ENCODE measurements at regions not wholly inside any gene's neighbourhood (a gene's known extent, or its start where the extent isn't known, plus 50 kb on each side); places are given as distances from the start of the nearest gene placed in this dataset.

DNA sequence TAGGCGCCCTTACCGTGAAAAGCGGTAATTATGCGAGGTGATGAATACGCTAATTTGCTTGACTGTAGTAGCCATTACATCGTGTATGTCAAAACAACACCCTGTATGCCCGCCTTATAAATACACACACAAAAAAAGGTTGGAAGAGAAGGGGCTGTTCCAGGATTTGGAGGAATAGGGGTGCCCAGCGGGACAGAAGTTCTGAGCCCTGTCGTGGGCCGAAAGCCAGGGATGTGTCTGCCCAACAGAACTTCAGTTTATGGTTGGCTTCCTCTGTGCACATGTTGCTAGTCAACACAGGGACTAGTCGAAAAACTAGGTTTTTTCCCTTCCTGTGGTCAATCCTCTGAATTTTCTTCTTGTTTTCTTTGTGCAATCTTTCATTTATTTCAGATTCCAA is 182.5 kb downstream of the ACKR3 start:
- no peak for DNase-seq
- no peak for TF ChIP-seq POLR2A (IDR thresholded peaks at IDR 0.05; ENCODE audit: low read length)
- TF ChIP-seq GATA1 (IDR thresholded peaks at IDR 0.05; ENCODE audit: low read depth, low read length) = no peak

DNA sequence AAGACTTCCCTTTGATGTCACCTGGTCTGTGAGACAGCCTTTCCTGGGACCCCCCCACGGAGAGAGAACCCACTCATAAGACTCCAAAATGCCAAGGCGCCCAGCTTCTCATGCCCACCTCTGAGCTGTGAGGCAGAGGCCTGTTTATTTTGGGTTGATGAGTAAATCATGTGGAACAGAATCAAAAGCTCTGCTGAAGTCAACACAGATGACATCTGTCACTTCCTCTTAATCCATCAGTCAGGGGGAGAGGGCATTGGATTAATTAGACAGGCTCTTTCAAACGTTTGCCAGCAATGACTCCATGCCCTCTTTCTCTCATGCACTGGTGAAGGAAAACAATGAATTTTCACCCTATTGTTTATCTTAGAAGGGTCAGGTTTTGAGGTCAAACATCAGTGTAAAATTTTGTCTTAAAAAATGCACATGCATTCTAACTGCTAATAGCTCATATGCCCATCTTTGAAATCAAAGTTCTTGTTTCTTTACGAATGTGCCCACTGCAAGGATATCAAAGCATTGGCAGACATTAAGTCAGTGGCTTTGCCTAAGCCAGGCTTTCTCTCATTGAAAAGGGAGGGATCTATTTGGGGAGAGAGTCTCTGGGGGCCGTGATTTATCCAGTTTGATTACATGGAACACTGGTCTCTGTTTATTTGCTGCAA is 184.1 kb downstream of the ACKR3 start:
- no peak for DNase-seq
- TF ChIP-seq POLR2A (IDR thresholded peaks at IDR 0.05; ENCODE audit: low read length) (no peak), GATA1 (IDR thresholded peaks at IDR 0.05; ENCODE audit: low read depth, low read length) (no peak)

DNA sequence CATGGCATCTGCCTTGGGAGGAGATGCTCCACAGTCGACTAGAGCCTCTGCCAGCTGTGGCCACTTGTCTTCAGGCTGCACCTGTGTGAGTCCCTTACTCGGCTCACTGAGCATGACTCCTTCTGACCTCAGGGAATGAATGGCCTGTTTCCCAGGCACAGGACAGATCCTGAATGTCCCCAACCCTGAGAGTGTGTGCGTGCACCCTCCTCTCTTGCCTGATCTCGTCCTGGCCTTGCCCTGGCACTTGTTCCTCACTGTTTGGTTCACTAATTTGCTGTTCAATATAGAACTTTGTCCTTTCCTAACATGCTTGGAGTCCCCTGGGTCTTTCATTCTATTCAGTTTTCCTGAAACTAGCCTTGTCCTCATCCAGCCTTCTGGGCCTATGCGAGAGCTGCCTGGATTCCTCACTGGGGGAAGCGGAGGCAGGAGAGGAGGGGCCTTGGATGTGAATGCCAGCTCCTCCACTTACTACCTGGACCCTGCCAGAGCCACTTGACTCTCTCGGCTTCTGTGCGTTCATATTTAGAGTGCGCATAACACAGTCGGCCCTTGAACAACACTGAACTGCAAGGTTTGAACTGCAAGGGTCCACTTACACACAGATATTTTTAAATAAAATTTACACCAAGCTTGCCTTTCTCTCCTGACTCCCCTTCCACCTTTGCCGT is 184.8 kb downstream of the ACKR3 start:
- TF ChIP-seq GATA1 (IDR thresholded peaks at IDR 0.05; ENCODE audit: low read depth, low read length) (no peak), POLR2A (IDR thresholded peaks at IDR 0.05; ENCODE audit: low read length) (no peak)
- no peak for DNase-seq

DNA sequence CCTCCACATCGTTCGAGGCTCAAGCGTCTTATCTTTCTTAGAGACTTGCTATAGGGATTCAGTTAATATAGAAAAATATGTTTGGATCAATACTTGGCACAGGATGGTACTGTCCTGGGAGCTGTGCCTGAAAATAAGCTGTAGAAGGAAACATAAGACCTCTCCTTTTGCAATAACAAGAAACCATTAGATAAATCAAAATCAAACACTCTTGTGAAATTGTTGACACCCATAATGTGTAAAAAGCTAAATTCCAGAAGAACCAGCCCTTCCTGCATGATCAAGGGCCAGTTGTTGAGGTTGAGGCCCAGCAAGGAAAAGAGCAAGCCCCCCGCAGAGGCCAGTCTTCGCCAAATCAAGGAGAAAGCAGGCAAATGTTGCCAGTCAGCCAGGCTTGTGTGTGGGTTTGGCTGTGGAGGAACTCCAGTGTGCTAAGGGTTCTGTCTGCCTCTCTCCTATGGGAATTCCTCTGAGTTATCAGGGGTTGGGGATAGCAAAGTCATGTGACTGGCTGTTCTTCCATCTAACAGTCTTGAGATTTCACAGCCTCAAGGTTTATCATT is 185.7 kb downstream of the ACKR3 start:
- no peak for TF ChIP-seq POLR2A (IDR thresholded peaks at IDR 0.05; ENCODE audit: low read length)
- no peak for TF ChIP-seq GATA1 (IDR thresholded peaks at IDR 0.05; ENCODE audit: low read depth, low read length)
- no peak for DNase-seq

DNA sequence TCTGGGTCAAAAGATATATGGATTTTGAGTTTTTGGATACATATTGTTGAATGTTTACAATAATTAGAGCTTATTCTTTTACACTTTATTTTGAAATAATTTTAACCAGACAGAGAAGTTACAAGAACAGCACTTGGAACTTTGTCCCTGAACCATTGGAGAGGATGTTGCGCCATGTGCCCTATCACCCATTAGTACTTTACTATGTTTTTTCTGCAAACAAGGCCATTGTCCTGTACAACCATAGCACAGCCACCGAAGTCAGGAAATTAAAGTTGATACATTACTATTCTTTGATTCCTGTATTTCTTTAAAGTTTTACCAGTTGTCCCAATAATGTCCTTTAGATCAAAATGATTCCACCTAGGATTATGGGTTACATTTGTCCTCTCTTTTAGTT is 188.8 kb downstream of the ACKR3 start:
- no peak for DNase-seq
- TF ChIP-seq GATA1 (IDR thresholded peaks at IDR 0.05; ENCODE audit: low read depth, low read length) (no peak), POLR2A (IDR thresholded peaks at IDR 0.05; ENCODE audit: low read length) (no peak)

DNA sequence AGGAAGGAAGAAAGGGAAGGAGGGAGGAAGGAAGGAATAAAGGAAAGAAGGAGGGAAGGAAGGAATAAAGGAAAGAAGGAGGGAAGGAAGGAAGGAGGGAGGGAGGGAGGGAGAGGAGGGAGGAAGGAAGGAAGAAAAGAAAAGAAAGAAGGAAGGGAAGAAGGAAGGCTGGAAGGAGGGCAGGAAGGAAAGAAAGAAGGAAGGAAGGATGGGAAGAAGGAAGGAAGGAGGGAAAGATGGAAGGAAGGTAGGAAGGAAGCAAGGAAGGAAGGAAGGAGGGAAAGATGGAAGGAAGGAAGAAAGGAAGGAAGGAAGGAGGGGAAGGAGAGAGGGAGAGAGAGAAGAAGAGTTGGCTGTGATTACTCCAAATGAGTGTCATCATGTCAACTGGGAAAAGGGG is 190.6 kb downstream of the ACKR3 start:
- no peak for DNase-seq
- no peak for TF ChIP-seq POLR2A (IDR thresholded peaks at IDR 0.05; ENCODE audit: low read length)
- no peak for TF ChIP-seq GATA1 (IDR thresholded peaks at IDR 0.05; ENCODE audit: low read depth, low read length)

DNA sequence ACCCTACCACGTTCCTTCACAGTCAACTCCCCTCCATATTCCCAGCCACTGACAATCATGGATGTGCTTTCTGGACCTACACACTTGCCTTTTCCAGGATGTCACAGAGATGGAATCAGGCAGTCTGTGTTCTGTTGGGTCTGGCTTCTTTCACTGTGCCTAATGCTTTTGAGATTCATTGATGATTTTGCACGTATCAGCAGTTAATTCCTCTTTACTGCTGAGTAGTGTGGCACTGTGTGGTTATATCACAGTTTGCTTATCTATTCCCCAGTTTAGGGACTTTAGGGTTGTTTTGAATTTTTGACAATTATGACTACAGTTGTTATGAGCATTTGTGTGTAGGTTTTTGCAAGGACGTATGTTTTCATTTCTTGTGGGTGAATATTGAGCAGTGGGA is 191.7 kb downstream of the ACKR3 start:
- no peak for DNase-seq
- TF ChIP-seq POLR2A (IDR thresholded peaks at IDR 0.05; ENCODE audit: low read length) = no peak
- no peak for TF ChIP-seq GATA1 (IDR thresholded peaks at IDR 0.05; ENCODE audit: low read depth, low read length)

DNA sequence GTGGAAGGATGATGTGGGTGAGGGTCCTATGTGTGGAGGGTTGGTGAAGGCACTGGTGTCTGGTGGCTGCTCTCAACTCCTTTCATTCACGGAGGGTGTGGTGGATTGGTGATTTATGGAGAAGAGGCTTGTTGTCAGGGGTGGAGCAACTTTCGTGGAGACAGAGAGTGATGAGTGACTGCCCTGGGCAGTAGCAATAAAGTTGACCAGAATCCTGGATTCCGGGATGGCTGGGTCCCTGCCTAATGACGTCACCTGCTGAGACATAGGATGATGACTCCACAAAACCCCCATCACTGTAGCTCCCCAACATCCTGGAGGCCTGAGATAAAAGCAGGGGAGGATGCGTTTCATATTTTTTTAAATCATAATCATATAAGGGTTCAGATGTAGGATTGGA is 193.0 kb downstream of the ACKR3 start:
- TF ChIP-seq POLR2A (IDR thresholded peaks at IDR 0.05; ENCODE audit: low read length) (no peak), GATA1 (IDR thresholded peaks at IDR 0.05; ENCODE audit: low read depth, low read length) (no peak)

DNA sequence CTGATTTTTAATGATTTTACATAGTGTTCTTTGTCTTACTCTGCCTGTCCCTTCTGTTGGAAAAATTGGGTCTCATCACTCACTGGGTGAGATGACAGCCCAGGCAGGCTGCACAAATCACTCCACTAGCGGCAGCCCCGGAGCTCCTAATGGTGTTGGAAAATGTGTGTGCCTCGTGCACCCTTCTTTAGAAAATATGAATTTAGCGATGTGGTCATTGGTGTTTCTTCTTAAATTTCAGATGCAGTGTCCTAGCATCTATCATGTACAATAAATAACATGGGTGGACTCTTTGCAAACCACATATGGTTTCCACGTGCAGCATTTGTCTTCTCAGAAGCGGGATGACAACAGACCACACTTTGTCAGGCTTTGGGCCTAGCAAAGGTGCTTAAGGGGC is 194.2 kb downstream of the ACKR3 start:
- TF ChIP-seq GATA1 (IDR thresholded peaks at IDR 0.05; ENCODE audit: low read depth, low read length) (no peak), POLR2A (IDR thresholded peaks at IDR 0.05; ENCODE audit: low read length) (no peak)
- no peak for DNase-seq

More for the DNA sequence above, 193.0 kb downstream of the ACKR3 start:
- DNase-seq = no peak

DNA sequence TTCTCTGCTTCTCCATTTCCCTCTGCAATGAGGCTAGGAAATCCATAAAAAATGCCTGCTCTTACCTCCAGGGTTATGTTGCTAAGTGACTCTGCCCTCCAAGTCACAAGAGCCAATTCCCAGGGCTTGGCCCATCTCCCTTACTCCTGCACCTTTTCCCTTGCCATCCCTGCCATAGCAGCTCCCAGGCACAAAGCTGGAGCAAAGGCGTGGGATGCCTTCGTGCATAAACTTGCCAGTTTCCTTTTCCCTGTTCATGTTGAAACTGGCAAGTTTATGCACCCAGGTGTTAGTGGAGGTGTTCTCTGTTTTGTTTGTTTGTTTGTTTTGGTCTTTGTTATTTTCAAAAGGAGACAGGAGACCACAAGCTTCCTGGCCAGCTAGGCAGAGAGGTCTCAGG is 195.1 kb downstream of the ACKR3 start:
- TF ChIP-seq POLR2A (IDR thresholded peaks at IDR 0.05; ENCODE audit: low read length) = no peak
- TF ChIP-seq GATA1 (IDR thresholded peaks at IDR 0.05; ENCODE audit: low read depth, low read length) = no peak

DNA sequence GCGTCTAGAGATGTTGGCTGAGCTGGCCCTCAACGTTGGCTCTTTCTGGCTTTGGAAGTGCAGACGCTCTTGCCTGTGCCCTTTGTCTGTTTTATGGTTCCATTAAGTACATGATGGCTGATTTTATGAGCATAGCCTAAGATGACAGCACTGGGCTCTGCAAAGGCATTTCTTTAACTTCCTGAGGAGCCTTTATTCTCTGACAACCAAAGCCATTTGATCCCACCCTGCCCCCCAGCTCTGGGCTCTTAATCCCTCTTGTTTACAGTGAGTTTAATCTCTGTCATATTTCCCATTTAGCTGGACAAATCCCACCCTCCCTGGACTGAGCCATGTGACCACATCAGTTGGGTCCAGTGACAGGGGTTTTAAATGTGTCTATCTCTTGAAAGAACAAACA is 195.9 kb downstream of the ACKR3 start:
- no peak for TF ChIP-seq GATA1 (IDR thresholded peaks at IDR 0.05; ENCODE audit: low read depth, low read length)
- TF ChIP-seq POLR2A (IDR thresholded peaks at IDR 0.05; ENCODE audit: low read length) = no peak
- no peak for DNase-seq

More for the DNA sequence above, 195.1 kb downstream of the ACKR3 start:
- no peak for DNase-seq

DNA sequence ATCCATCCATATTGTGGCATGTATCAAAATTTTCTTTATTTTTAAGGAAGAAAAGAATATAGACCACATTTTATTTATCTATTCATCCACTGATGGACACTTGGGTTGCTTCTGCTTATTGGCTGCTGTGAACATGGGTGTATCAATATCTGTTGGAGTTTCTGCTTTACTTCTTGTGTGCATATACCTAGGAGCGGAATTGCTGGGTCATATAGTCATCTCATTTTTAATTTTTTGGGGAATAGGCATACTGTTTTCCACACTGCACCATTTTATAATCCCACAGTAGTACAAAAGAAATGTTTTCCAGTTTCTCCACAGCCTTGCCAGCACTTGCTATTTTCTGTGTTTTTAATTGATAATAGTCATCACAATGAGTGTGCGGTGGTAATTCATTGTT is 197.2 kb downstream of the ACKR3 start:
- no peak for TF ChIP-seq POLR2A (IDR thresholded peaks at IDR 0.05; ENCODE audit: low read length)
- TF ChIP-seq GATA1 (IDR thresholded peaks at IDR 0.05; ENCODE audit: low read depth, low read length) = no peak
- DNase-seq = no peak

DNA sequence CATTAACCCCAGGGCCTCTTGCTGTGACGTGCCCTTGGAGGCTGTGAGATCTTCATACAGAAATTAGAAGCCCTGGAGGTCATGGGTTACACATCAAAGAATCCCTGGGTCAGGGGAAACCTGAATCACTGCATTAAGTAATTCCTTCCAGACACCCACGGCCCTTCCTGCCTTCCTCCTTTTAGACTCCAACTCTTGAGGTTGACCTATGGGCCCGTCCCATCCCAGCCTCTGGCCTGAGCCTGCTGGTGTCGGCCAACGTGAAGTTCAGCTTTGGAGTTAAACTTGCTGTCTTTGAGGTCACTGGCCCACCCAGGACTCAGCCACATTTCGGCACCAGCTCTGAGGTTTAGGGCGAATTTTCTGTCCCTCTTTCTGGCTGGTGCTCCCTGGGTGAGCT is 198.3 kb downstream of the ACKR3 start:
- TF ChIP-seq POLR2A (IDR thresholded peaks at IDR 0.05; ENCODE audit: low read length) (no peak), GATA1 (IDR thresholded peaks at IDR 0.05; ENCODE audit: low read depth, low read length) (no peak)
- DNase-seq = no peak

DNA sequence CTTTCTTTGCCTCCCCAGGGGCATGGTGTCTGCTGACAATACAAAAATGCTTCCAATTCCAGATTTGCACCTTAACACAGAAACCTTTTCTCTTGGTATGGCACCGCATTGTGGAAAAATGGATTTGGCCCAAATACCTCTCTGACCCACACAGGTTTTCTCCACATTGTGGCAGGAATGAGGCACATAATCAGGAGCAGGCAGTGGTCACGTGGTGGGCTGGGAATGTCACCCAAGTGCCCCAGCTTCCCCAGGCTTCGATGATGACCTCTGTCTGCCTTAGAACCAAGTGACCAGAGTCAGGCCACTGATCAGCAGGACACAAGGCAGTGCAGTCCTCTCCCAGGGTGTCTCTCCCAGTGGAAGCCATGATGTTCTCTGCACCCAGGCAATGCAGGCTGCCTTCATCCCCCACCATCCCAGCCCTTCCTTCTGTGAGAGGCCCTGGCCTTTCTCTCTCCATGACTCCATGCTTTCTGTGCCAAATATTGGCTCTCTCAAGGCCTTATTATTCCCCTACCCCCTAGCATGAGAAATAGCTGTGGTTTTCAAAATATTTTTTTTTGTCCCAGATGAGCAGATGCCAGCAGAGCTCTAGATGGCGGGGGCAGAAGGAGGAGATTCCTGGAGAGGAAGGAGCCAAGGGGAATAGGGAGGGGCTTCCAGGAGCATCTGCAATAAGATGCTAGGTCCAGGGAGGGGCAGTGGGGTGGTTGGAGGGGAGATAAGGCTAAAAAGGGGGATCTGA is 198.9 kb downstream of the ACKR3 start:
- no peak for TF ChIP-seq POLR2A (IDR thresholded peaks at IDR 0.05; ENCODE audit: low read length)
- no peak for TF ChIP-seq GATA1 (IDR thresholded peaks at IDR 0.05; ENCODE audit: low read depth, low read length)
- no peak for DNase-seq

All from erythroblast (primary cell).